A673 (cell line): ENCODE measurements at regions not wholly inside any gene's neighbourhood (a gene's known extent, or its start where the extent isn't known, plus 50 kb on each side); places are given as distances from the start of the nearest gene placed in this dataset.
"Not testable (repeated sequence)": the region's sequence is repeated elsewhere in the genome, so short reads cannot be mapped to it uniquely, and the experiment has no call there.

Source experiments
- BruUV-seq: library from RNA; stranded (reverse); fragments of 400-500 nt; replicated peaks from 2 replicates; lab custom pipeline; 2021; lab: Mats Ljungman, UMichigan
- CTCF ChIA-PET: fragments of 300-600 bp; sonication (Branson Sonifier 250); formaldehyde crosslinking; loops from one replicate; lab custom pipeline; 2022; ENCODE audit warnings: antibody characterized with exemption; lab: Charles Lee
- POLR2A ChIA-PET: fragments of 300-600 bp; sonication (Branson Sonifier 250); formaldehyde crosslinking; loops from one replicate; lab custom pipeline; 2022; ENCODE audit warnings: antibody characterized with exemption; ENCODE audit not compliant: low non-redundant PET; lab: Charles Lee
- DNase-seq: peaks from one replicate; pipeline ENCODE4 v3.0.0-alpha.2; 2015; ENCODE audit warnings: low spot score
- H3K27ac ChIP-seq: fragments of 200-600 bp; sonication (generic); 2 replicates; pipeline ENCODE4 v1.5.1; 2016; ENCODE audit warnings: mixed run types, low read depth, mild to moderate bottlenecking, mixed read lengths, antibody characterized with exemption, low read length; ENCODE audit not compliant: poor library complexity, severe bottlenecking
- H3K27me3 ChIP-seq: fragments of 200-600 bp; sonication (generic); replicated peaks from 2 replicates; pipeline ENCODE4 v1.6.1; 2017; ENCODE audit warnings: mixed run types, low read depth, mild to moderate bottlenecking, mixed read lengths, antibody characterized with exemption, low read length; ENCODE audit not compliant: insufficient read depth, poor library complexity
- H3K36me3 ChIP-seq: fragments of 200-600 bp; sonication (generic); 2 replicates; pipeline ENCODE4 v1.6.1; 2016; ENCODE audit warnings: mixed run types, mild to moderate bottlenecking, mixed read lengths, antibody characterized with exemption, low read length; ENCODE audit not compliant: insufficient read depth, poor library complexity, severe bottlenecking
- H3K4me1 ChIP-seq: fragments of 200-600 bp; sonication (generic); 2 replicates; pipeline ENCODE4 v1.6.1; 2017; ENCODE audit warnings: mixed run types, mild to moderate bottlenecking, mixed read lengths, antibody characterized with exemption, low read length; ENCODE audit not compliant: insufficient read depth, poor library complexity, severe bottlenecking
- H3K4me3 ChIP-seq: fragments of 200-600 bp; sonication (generic); 2 replicates; pipeline ENCODE4 v1.5.1; 2016; ENCODE audit warnings: low read depth, mixed run types, mild to moderate bottlenecking, mixed read lengths, low read length; ENCODE audit not compliant: poor library complexity, severe bottlenecking
- H3K9me3 ChIP-seq: fragments of 200-600 bp; sonication (generic); 2 replicates; pipeline ENCODE4 v1.6.1; 2016; ENCODE audit warnings: mixed run types, low read depth, mild to moderate bottlenecking, mixed read lengths, antibody characterized with exemption, low read length; ENCODE audit not compliant: poor library complexity, severe bottlenecking
- EZH2 ChIP-seq: fragments of 200-600 bp; sonication (generic); IDR thresholded peaks from 2 replicates; pipeline ENCODE4 v1.6.1; 2017; ENCODE audit warnings: borderline replicate concordance, low read depth, mild to moderate bottlenecking, mixed read lengths, antibody characterized with exemption, low read length; ENCODE audit not compliant: poor library complexity, severe bottlenecking
- intact Hi-C: fragments of 100-400 bp; cut with micrococcal nuclease; formaldehyde crosslinking; loops from one replicate; pipeline ENCODE4 v1.10.0; 2022; ENCODE audit not compliant: unreplicated experiment
- TF ChIP-seq, protein P1 (sequence below): fragments of 300-800, 200-600 bp; sonication (generic); conservative IDR thresholded peaks from 2 replicates; pipeline ENCODE4 v1.5.1; 2017; ENCODE audit warnings: low read depth, mild to moderate bottlenecking, antibody characterized with exemption, low read length, moderate library complexity, mixed read lengths

GRCh38 chr4:135476272-135476671 is 1274.7 kb upstream of the PABPC4L start:
- H3K4me1 ChIP-seq: no peaks in the 10 kb centered on the region
- no peaks in the 10 kb centered on the region for H3K36me3 ChIP-seq
- no TSS peak for BruUV-seq
- CTCF ChIA-PET: no interaction called here
- no peaks in the 10 kb centered on the region for H3K27me3 ChIP-seq
- POLR2A ChIA-PET: no interaction called here
- intact Hi-C loops: no loop called here
- H3K27ac ChIP-seq: no peak overlapping the region
- TF ChIP-seq, protein P1, sequence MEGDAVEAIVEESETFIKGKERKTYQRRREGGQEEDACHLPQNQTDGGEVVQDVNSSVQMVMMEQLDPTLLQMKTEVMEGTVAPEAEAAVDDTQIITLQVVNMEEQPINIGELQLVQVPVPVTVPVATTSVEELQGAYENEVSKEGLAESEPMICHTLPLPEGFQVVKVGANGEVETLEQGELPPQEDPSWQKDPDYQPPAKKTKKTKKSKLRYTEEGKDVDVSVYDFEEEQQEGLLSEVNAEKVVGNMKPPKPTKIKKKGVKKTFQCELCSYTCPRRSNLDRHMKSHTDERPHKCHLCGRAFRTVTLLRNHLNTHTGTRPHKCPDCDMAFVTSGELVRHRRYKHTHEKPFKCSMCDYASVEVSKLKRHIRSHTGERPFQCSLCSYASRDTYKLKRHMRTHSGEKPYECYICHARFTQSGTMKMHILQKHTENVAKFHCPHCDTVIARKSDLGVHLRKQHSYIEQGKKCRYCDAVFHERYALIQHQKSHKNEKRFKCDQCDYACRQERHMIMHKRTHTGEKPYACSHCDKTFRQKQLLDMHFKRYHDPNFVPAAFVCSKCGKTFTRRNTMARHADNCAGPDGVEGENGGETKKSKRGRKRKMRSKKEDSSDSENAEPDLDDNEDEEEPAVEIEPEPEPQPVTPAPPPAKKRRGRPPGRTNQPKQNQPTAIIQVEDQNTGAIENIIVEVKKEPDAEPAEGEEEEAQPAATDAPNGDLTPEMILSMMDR: no peak
- TF ChIP-seq EZH2: no peak
- no peak overlapping the region for H3K4me3 ChIP-seq
- no peak for DNase-seq
- no peaks in the 10 kb centered on the region for H3K9me3 ChIP-seq

DNA sequence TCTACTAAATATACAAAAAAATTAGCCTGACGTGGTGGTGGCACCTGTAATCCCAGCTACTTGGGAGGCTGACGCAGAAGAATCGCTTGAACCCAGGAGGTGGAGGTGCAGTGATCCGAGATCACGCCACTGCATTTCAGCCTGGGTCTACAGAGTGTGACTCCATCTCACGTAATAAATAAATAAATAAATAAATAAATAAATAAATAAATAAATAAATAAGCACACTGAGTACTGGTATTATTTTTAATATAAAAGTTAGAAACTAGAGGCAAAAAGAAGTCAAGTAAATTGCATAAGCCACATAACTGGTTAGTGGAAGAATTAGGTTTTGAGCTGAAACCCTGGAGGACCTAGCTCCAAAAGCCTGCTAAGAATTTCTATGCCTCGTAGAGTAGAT is 1262.7 kb upstream of the PABPC4L start:
- Histone ChIP-seq H3K9me3 (no peaks in the 10 kb centered on the region), H3K4me3 (no peak overlapping the region), H3K36me3 (no peaks in the 10 kb centered on the region), H3K27ac (no peak overlapping the region), H3K4me1 (no peaks in the 10 kb centered on the region), H3K27me3 (no peaks in the 10 kb centered on the region)
- no peak for DNase-seq
- CTCF ChIA-PET: no interaction called here
- intact Hi-C loops: no loop called here
- BruUV-seq: no TSS peak
- TF ChIP-seq, protein P1: no peak
- TF ChIP-seq EZH2: no peak
- POLR2A ChIA-PET: no interaction called here

- BruUV-seq, H3K9me3 ChIP-seq, H3K4me3 ChIP-seq, H3K36me3 ChIP-seq, H3K27me3 ChIP-seq, H3K27ac ChIP-seq, intact Hi-C loops, DNase-seq, H3K4me1 ChIP-seq, POLR2A ChIA-PET, CTCF ChIA-PET: not testable (repeated sequence)
Observed at GRCh38 chr4:135447598-135447997, 1246.0 kb upstream of the PABPC4L start.

GRCh38 chr4:135434936-135435335 is 1233.3 kb upstream of the PABPC4L start:
- H3K27ac ChIP-seq: no peak overlapping the region
- intact Hi-C loops: no loop called here
- CTCF ChIA-PET: no interaction called here
- no peak for DNase-seq
- TF ChIP-seq, protein P1: no peak
- no peak for TF ChIP-seq EZH2
- no peaks in the 10 kb centered on the region for H3K36me3 ChIP-seq
- H3K9me3 ChIP-seq: peaks cover 14% of the 10 kb centered on the region
- H3K27me3 ChIP-seq: no peaks in the 10 kb centered on the region
- H3K4me3 ChIP-seq: no peak overlapping the region
- no peaks in the 10 kb centered on the region for H3K4me1 ChIP-seq
- no TSS peak for BruUV-seq
- POLR2A ChIA-PET: no interaction called here
